ENCODE measurements at regions not wholly inside any gene's neighbourhood (a gene's known extent, or its start where the extent isn't known, plus 50 kb on each side); places are given as distances from the start of the nearest gene placed in this dataset.

- Histone ChIP-seq H3K27ac (ENCODE audit: low read depth, low read length) (no peak overlapping the region), H3K36me3 (ENCODE audit: low read length) (no peaks in the 10 kb centered on the region), H3K4me2 (ENCODE audit: low read depth, low read length, poor library complexity, severe bottlenecking) (no peak overlapping the region), H3K9ac (ENCODE audit: low read length) (no peak overlapping the region), H3F3A (ENCODE audit: insufficient read depth) (no peaks in the 10 kb centered on the region), H3K9me3 (ENCODE audit: insufficient read depth, low read length) (no peaks in the 10 kb centered on the region), H2AFZ (ENCODE audit: low read depth, low read length, severe bottlenecking) (no peak overlapping the region), H3K27me3 (ENCODE audit: low read length) (no peaks in the 10 kb centered on the region), H3K9me2 (replicated peaks; ENCODE audit: insufficient read depth, low read length) (no peaks in the 10 kb centered on the region), H3K4me3 (ENCODE audit: insufficient read depth, low read length, poor library complexity, severe bottlenecking) (no peak overlapping the region), H4K20me1 (ENCODE audit: low read depth, low read length) (no peaks in the 10 kb centered on the region), H3K79me2 (ENCODE audit: insufficient read depth, low read length) (no peaks in the 10 kb centered on the region)
- TF ChIP-seq CTCF (IDR thresholded peaks at IDR 0.05; ENCODE audit: insufficient read depth, low read length, poor library complexity, severe bottlenecking) (no peak), EZH2phosphoT487 (conservative IDR thresholded peaks at IDR 0.05; ENCODE audit: low read length) (no peak)
Observed at GRCh38 chr18:56162311-56163265, 475.8 kb downstream of the TXNL1 start.

- H2AFZ ChIP-seq (ENCODE audit: low read depth, low read length, severe bottlenecking) = no peak overlapping the region
- no peaks in the 10 kb centered on the region for H3K79me2 ChIP-seq (ENCODE audit: insufficient read depth, low read length)
- H3K9me3 ChIP-seq (ENCODE audit: insufficient read depth, low read length) = no peaks in the 10 kb centered on the region
- H3K4me2 ChIP-seq (ENCODE audit: low read depth, low read length, poor library complexity, severe bottlenecking) = no peak overlapping the region
- no peaks in the 10 kb centered on the region for H3F3A ChIP-seq (ENCODE audit: insufficient read depth)
- H3K9ac ChIP-seq (ENCODE audit: low read length) = no peak overlapping the region
- H3K27ac ChIP-seq (ENCODE audit: low read depth, low read length) = no peak overlapping the region
- TF ChIP-seq CTCF (IDR thresholded peaks at IDR 0.05; ENCODE audit: insufficient read depth, low read length, poor library complexity, severe bottlenecking) = no peak
- no peaks in the 10 kb centered on the region for H3K9me2 ChIP-seq (replicated peaks; ENCODE audit: insufficient read depth, low read length)
- no peaks in the 10 kb centered on the region for H3K27me3 ChIP-seq (ENCODE audit: low read length)
- H3K4me3 ChIP-seq (ENCODE audit: insufficient read depth, low read length, poor library complexity, severe bottlenecking) = no peak overlapping the region
- H4K20me1 ChIP-seq (ENCODE audit: low read depth, low read length) = no peaks in the 10 kb centered on the region
- H3K36me3 ChIP-seq (ENCODE audit: low read length) = no peaks in the 10 kb centered on the region
Observed at GRCh38 chr18:56161566-56162260, 476.7 kb downstream of the TXNL1 start.

- Histone ChIP-seq H3K36me3 (ENCODE audit: low read length) (no peaks in the 10 kb centered on the region), H3K79me2 (ENCODE audit: insufficient read depth, low read length) (no peaks in the 10 kb centered on the region), H3K27me3 (ENCODE audit: low read length) (no peaks in the 10 kb centered on the region), H3K9ac (ENCODE audit: low read length) (no peak overlapping the region), H3F3A (ENCODE audit: insufficient read depth) (no peaks in the 10 kb centered on the region), H3K27ac (ENCODE audit: low read depth, low read length) (no peak overlapping the region), H3K9me3 (ENCODE audit: insufficient read depth, low read length) (no peaks in the 10 kb centered on the region), H4K20me1 (ENCODE audit: low read depth, low read length) (no peaks in the 10 kb centered on the region), H3K9me2 (replicated peaks; ENCODE audit: insufficient read depth, low read length) (no peaks in the 10 kb centered on the region), H3K4me2 (ENCODE audit: low read depth, low read length, poor library complexity, severe bottlenecking) (no peak overlapping the region), H3K4me3 (ENCODE audit: insufficient read depth, low read length, poor library complexity, severe bottlenecking) (no peak overlapping the region), H2AFZ (ENCODE audit: low read depth, low read length, severe bottlenecking) (no peak overlapping the region)
- no peak for TF ChIP-seq EZH2phosphoT487 (conservative IDR thresholded peaks at IDR 0.05; ENCODE audit: low read length)
- no peak for TF ChIP-seq CTCF (IDR thresholded peaks at IDR 0.05; ENCODE audit: insufficient read depth, low read length, poor library complexity, severe bottlenecking)
Observed at GRCh38 chr18:56158676-56159075, 479.7 kb downstream of the TXNL1 start.

Data from SU-DHL-6 (cell line).